ENCODE measurements at regions not wholly inside any gene's neighbourhood (a gene's known extent, or its start where the extent isn't known, plus 50 kb on each side); places are given as distances from the start of the nearest gene placed in this dataset.

- H3K27me3 ChIP-seq, result no peaks in the 10 kb centered on the region
- no peaks in the 10 kb centered on the region for H3K9me3 ChIP-seq
- TF ChIP-seq CTCF (IDR thresholded peaks at IDR 0.05) (no peak), POLR2A (IDR thresholded peaks at IDR 0.05) (no peak)
- no peaks in the 10 kb centered on the region for H3K4me1 ChIP-seq
- H3K4me3 ChIP-seq, result no peak overlapping the region
- no peak overlapping the region for H3K27ac ChIP-seq
- H3K36me3 ChIP-seq, result no peaks in the 10 kb centered on the region
- DNase-seq, result no peak
- intact Hi-C loops (cut with DNase I; ENCODE audit: low total_unique reads), result no loop called here
Observed at GRCh38 chr9:106583751-106584150, 279.2 kb upstream of the ZNF462 start.

GRCh38 chr9:106587042-106587441 lies 275.9 kb upstream of the ZNF462 start:
- TF ChIP-seq CTCF (IDR thresholded peaks at IDR 0.05) (no peak), POLR2A (IDR thresholded peaks at IDR 0.05) (no peak)
- no peaks in the 10 kb centered on the region for H3K27me3 ChIP-seq
- H3K4me3 ChIP-seq, result no peak overlapping the region
- H3K36me3 ChIP-seq, result no peaks in the 10 kb centered on the region
- H3K9me3 ChIP-seq, result no peaks in the 10 kb centered on the region
- H3K4me1 ChIP-seq, result no peaks in the 10 kb centered on the region
- no peak for DNase-seq
- no peak overlapping the region for H3K27ac ChIP-seq
- intact Hi-C loops (cut with DNase I; ENCODE audit: low total_unique reads), result no loop called here

- intact Hi-C loops (cut with DNase I; ENCODE audit: low total_unique reads), result no loop called here
- no peak overlapping the region for H3K4me3 ChIP-seq
- no peak for TF ChIP-seq POLR2A (IDR thresholded peaks at IDR 0.05)
- no peak for TF ChIP-seq CTCF (IDR thresholded peaks at IDR 0.05)
- no peaks in the 10 kb centered on the region for H3K27me3 ChIP-seq
- H3K27ac ChIP-seq, result no peak overlapping the region
- no peaks in the 10 kb centered on the region for H3K36me3 ChIP-seq
- no peaks in the 10 kb centered on the region for H3K9me3 ChIP-seq
- no peak for DNase-seq
- H3K4me1 ChIP-seq, result no peaks in the 10 kb centered on the region
Observed at GRCh38 chr9:106588626-106589025, 274.3 kb upstream of the ZNF462 start.

GRCh38 chr9:106590759-106591505 lies 272.0 kb upstream of the ZNF462 start:
- intact Hi-C loops (cut with DNase I; ENCODE audit: low total_unique reads), result no loop called here
- DNase-seq, result no peak
- Histone ChIP-seq H3K4me1 (no peaks in the 10 kb centered on the region), H3K4me3 (no peak overlapping the region), H3K9me3 (no peaks in the 10 kb centered on the region), H3K27me3 (no peaks in the 10 kb centered on the region), H3K36me3 (no peaks in the 10 kb centered on the region), H3K27ac (no peak overlapping the region)
- no peak for TF ChIP-seq POLR2A (IDR thresholded peaks at IDR 0.05)
- no peak for TF ChIP-seq CTCF (IDR thresholded peaks at IDR 0.05)

- TF ChIP-seq POLR2A (IDR thresholded peaks at IDR 0.05) (no peak), CTCF (IDR thresholded peaks at IDR 0.05) (no peak)
- Histone ChIP-seq H3K9me3 (no peaks in the 10 kb centered on the region), H3K36me3 (no peaks in the 10 kb centered on the region), H3K27ac (no peak overlapping the region), H3K4me3 (no peak overlapping the region), H3K27me3 (no peaks in the 10 kb centered on the region), H3K4me1 (no peaks in the 10 kb centered on the region)
- DNase-seq, result no peak
- intact Hi-C loops (cut with DNase I; ENCODE audit: low total_unique reads), result no loop called here
Observed at GRCh38 chr9:106593201-106593600, 269.8 kb upstream of the ZNF462 start.

Data from uterus (tissue), 3 donors.